HG02943 (cell line): ENCODE measurements at regions not wholly inside any gene's neighbourhood (a gene's known extent, or its start where the extent isn't known, plus 50 kb on each side); places are given as distances from the start of the nearest gene placed in this dataset.
"Not testable (repeated sequence)": the region's sequence is repeated elsewhere in the genome, so short reads cannot be mapped to it uniquely, and the experiment has no call there.

Experiments
- ATAC-seq: cut with Tn5 transposase; IDR thresholded peaks from one replicate; pipeline ENCODE4 v1.9.1; 2021; ENCODE audit warnings: mild to moderate bottlenecking, low read depth, moderate library complexity; ENCODE audit not compliant: unreplicated experiment

- no peak for ATAC-seq
Measured at GRCh38 chr6:3900744-3901336, 51.7 kb downstream of the FAM50B start.

GRCh38 chr6:3902871-3903648 is 53.9 kb downstream of the FAM50B start:
- ATAC-seq: no peak

- no peak for ATAC-seq
Measured at GRCh38 chr6:3904518-3904917, 55.3 kb downstream of the FAM50B start.

- ATAC-seq: no peak
Measured at GRCh38 chr6:3905945-3906845, 57.0 kb downstream of the FAM50B start.

GRCh38 chr6:3906846-3907151 is 57.6 kb downstream of the FAM50B start:
- ATAC-seq: no peak

DNA sequence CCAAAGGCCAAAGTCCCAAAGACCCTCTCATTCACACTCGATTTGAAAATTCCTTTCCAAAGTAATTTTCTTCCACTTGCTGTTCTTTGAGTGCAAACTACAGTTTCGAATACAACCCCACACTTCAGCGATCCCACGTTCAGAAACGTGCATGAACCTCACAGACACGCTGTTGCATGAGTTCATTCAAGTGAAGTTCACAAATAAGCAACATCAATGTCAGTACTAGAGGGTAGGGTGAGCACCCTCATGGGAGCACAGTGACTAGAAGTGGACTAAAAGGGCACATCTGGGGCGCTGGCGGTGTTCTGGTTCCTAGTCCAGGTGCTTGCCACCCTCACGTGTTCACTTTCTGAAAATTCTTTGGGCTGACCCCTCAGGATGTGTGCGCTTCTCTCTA is 59.0 kb downstream of the FAM50B start:
- ATAC-seq: no peak

- no peak for ATAC-seq
Measured at GRCh38 chr6:3908961-3909360, 59.8 kb downstream of the FAM50B start.

GRCh38 chr6:3910106-3910663 is 61.0 kb downstream of the FAM50B start:
- no peak for ATAC-seq

DNA sequence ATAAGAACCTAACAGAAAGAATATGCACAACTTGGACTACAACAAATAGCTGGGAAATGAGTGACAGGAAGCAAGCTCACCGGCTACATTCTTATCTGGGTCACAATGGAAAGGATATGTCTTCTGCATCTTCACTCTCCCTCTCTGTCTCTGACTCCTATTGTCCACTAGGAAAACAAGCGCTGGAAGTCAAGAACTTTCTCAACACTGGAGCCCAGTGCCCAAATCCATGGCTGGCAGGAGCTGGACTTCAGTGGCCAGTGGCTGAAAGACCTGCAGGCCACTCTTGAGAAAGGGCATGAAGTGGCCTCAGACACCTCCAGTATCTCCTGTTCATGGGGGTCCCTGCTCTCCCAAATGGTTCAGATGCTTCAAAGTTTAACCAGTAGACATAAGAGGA is 62.0 kb downstream of the FAM50B start:
- ATAC-seq: no peak

DNA sequence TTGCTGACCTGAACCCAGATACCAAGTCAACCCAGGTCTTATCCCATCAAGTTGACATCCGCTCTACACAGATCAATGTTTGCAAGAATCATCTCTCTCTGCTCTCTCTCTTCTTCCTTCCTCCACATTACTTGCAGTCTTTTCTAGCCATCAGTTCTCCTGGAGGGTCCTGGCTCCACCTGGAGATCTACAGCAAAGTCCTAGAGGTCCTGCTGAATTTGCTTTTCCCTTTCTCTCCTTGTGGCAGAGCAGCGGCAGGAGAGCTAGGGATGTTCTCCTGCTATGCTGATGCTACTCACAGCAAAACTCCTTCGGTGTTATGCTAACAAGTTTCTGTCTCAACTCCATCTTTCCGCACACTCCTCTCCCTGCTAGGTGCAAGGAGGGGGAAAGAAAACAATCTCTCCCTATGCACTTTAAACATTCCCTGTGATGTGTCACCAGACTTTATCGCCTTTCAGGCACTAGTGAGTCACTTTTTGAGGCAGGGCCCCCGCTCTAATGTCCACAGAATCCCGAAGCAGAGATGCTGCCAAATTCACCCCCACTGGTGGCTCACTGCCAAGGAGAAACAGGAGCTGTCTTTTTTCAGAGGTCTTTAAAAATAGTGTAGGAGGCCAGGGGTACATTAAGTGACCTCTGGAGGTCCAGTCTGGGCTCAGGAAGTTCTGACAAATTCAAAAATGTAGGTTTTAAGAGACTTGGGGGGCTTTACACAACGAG is 62.6 kb downstream of the FAM50B start:
- ATAC-seq: no peak

DNA sequence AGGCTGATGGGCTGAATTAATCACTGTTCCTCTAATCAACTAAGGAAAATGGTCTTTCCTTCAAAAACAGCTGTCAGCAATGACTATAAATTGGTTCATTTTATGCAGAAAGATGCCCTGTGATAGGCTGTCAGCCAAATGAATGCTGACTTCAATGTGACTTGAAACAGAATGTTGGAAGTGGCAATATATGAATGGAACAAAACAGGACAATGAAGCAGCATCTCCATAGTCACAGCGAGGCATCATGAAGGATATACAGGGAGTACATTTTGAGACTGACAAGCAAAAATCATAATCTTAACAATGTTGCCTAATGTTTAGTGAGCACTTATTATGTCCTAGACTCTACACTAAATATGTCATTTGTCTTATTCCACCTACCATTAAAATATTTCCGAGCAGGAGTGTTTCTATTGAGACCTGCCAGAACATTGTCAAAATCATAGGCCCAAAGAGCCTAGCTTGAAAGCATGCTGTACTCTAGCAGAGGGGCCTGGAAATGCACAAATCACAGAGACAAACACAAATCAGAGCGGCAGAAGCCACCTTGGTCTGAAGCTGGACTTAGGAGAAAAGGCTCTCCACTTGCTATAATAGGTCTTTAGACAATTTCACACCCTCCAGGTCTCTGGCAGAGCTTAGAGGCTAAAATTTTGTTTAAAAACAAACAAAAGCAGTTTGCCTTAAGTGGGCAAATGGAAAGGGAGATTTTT is 63.3 kb downstream of the FAM50B start:
- no peak for ATAC-seq

GRCh38 chr6:3913077-3913957 is 64.1 kb downstream of the FAM50B start:
- no peak for ATAC-seq

DNA sequence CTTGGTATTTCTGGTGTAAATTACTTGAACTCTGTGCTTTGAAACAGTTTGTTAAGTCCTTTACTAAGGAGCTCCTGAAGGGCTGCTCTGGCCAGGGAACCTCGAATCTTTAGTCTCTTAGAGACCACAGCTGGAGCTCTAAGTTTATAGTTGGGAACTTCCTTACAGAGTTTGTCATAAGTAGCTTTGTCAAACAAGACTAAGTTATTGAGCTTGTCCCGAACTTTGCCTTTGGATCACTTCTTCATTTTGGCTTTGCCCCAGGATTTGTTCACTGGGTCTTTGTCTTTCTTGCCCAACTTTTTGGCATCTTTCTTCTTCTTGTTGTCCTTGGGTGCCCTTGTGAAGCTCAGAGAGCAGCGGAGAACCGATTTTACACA is 64.8 kb downstream of the FAM50B start:
- ATAC-seq: no peak

DNA sequence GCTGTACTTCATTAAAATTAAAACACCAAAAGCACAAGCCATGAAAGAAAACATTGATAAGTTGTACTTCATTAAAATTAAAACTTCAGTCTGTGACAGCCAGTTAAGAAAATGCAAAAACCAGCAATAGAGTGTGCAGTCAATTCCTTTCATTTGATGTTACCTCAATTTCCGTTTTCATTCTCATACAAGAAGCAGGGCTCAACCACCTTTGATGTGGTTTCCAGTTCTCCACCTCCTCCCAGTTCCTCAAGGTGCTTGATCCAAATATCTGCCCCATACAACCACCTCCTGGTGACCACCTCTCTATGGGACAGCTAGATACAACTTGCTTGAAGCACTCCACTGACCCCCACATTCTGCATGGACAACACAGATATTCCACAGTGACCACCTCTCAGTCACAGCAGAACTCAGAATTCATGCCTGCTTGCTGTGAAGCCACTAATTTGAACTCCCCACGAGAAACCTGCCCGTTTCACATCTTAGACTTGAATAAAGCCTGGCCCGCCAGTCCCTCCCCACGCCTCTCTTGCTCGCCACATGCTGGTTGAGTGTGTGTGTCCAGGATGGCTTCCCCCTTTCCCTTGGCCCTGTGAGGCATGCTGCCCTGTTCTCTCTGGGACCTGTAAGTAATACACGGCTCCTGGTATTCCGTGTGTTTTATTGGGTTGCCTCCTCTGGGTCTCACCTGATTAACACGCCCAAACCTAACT is 66.1 kb downstream of the FAM50B start:
- ATAC-seq: no peak

DNA sequence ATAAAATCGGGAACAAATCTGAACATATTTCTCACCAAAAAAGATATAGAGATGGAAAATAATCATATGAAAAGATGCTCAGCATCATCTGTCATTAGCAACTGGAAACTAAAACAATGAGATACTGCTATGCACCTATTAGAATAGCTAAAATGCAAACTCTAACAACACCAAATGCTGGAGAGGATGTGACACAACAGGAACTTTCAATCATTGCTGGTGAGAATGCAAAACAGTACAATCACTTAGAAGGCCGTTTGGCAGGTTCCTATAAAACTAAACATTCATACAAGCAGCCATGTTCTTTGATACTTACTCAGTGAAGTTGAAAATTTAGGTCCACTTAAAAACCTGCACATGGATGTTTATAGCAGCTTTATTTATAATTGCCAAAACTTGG is 67.0 kb downstream of the FAM50B start:
- no peak for ATAC-seq

- not testable (repeated sequence) for ATAC-seq
Measured at GRCh38 chr6:3916749-3917148, 67.6 kb downstream of the FAM50B start.

DNA sequence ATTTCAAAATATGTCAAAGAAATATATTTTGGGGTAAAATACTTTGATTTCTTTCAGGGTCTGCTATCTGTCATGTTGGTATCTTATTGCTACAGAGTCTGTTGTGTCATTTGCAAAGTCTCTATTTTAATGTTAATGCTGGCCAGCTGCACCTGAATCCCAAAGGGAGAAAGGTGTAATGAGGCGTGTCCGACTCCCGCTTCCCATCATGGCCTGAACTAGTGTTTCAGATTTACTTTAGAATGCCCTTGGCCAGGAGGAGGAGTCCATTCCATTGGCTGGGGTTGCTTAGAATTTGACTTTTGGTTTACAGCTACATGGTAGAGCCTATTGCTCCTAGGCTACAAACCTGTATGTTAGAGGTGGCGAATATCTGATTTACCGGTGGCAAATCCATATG is 69.3 kb downstream of the FAM50B start:
- no peak for ATAC-seq

DNA sequence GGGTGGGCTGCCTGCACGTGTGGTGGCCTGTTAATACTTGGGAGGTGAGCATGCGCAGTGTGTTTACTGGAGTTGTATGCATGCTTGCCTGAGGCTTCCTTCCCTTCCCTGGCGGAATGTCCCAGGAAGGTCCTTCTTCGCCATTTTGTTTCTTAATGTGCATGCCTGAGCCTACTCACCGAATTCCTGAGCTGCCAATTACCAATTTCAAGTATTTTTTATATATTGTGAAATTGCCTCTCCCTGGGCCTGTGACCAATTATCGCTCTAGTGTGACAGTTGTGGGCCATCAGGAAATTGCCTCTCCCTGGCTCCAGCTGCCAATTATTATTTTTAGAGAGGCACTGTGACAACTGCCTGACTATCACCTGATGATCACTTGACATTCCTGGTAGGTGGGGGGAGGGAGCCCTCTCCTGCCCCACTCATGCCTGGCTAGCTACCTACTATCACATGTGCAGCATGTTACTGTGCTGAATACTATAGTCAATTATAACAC is 70.0 kb downstream of the FAM50B start:
- no peak for ATAC-seq
